GM12878 (cell line): ENCODE measurements at regions not wholly inside any gene's neighbourhood (a gene's known extent, or its start where the extent isn't known, plus 50 kb on each side); places are given as distances from the start of the nearest gene placed in this dataset.

ENCODE experiments used
- ATAC-seq: fragments of 200-7000 bp; cut with Tn5 transposase; 3 replicates; pipeline ENCODE4 v1.9.1; 2020; ENCODE audit warnings: mild to moderate bottlenecking, moderate library complexity
- BruUV-seq: library from RNA; stranded (reverse); fragments of 400-500 nt; replicated peaks from 2 replicates; lab custom pipeline; 2021; lab: Mats Ljungman, UMichigan
- CTCF ChIA-PET: fragments of 300-600 bp; sonication (Branson Sonifier 250); formaldehyde crosslinking; extraction: SDS; loops from one replicate; lab custom pipeline; 2021; ENCODE audit warnings: inconsistent platforms; lab: Yijun Ruan, JAX
- POLR2A ChIA-PET: fragments of 350-600 bp; formaldehyde crosslinking; extraction: SDS; loops from one replicate; lab custom pipeline; 2021; ENCODE audit warnings: inconsistent platforms; lab: Charles Lee
- RAD21 ChIA-PET: fragments of 300-600 bp; sonication (Branson Sonifier 250); formaldehyde crosslinking; loops from one replicate; lab custom pipeline; 2023; ENCODE audit warnings: antibody characterized with exemption; ENCODE audit not compliant: unreplicated experiment; lab: Charles Lee
- SMC1A ChIA-PET: fragments of 300-600 bp; sonication (Branson Sonifier 250); formaldehyde crosslinking; loops from one replicate; lab custom pipeline; 2023; ENCODE audit not compliant: unreplicated experiment, uncharacterized antibody; lab: Charles Lee
- DNase-seq: peaks from one replicate; pipeline ENCODE4 v3.0.0-alpha.2; 2011; ENCODE audit warnings: low read depth, low spot score
- FAIRE-seq: peaks from 3 replicates; lab custom pipeline; 2011; peaks lifted over from hg19 to GRCh38; lab: Jason Lieb, UNC
- H2AFZ ChIP-seq: 2 replicates; pipeline ENCODE4 v1.6.0; 2011; ENCODE audit warnings: low read depth, low read length, control low read depth; ENCODE audit not compliant: control insufficient read depth
- H3K27ac ChIP-seq: 2 replicates; pipeline ENCODE4 v1.5.1; 2011; ENCODE audit warnings: control low read depth; ENCODE audit not compliant: control insufficient read depth, insufficient read depth
- H3K27me3 ChIP-seq, 2 experiments: replicated peaks in 1 of 2; 2 replicates each; pipeline versions ENCODE4 v1.6.0 to v1.6.1; 2011; ENCODE audit warnings: low read length in 1 of 2; ENCODE audit not compliant: control insufficient read depth in 2 of 2, insufficient read depth in 2 of 2
- H3K36me3 ChIP-seq, 2 experiments: 2 replicates each; pipeline ENCODE4 v1.5.1; 2011; ENCODE audit warnings: low read length in 1 of 2; ENCODE audit not compliant: control insufficient read depth in 2 of 2, insufficient read depth in 2 of 2
- H3K4me1 ChIP-seq: 2 replicates; pipeline ENCODE4 v1.6.1; 2011; ENCODE audit warnings: mild to moderate bottlenecking, low read length, moderate library complexity, mixed read lengths; ENCODE audit not compliant: control insufficient read depth, insufficient read depth
- H3K4me2 ChIP-seq: 2 replicates; pipeline ENCODE4 v1.6.0; 2011; ENCODE audit warnings: control low read depth; ENCODE audit not compliant: control insufficient read depth, insufficient read depth
- H3K4me3 ChIP-seq: fragments of 200-600 bp; sonication (generic); 2 replicates; pipeline ENCODE4 v1.5.1; 2016
- H3K79me2 ChIP-seq: 2 replicates; pipeline ENCODE4 v1.6.0; 2011; ENCODE audit warnings: low read length; ENCODE audit not compliant: control insufficient read depth, insufficient read depth
- H3K9ac ChIP-seq: 2 replicates; pipeline ENCODE4 v1.8.0; 2011; ENCODE audit warnings: low read length, control low read depth, mixed read lengths; ENCODE audit not compliant: control insufficient read depth, insufficient read depth
- H3K9me3 ChIP-seq: replicated peaks from 3 replicates; pipeline ENCODE4 v1.5.1; 2011; ENCODE audit warnings: mild to moderate bottlenecking, low read length; ENCODE audit not compliant: control insufficient read depth, insufficient read depth
- H4K20me1 ChIP-seq: 2 replicates; pipeline ENCODE4 v1.6.0; 2011; ENCODE audit not compliant: control insufficient read depth, insufficient read depth
- DPF2 ChIP-seq: fragments of 450-650 bp; IDR thresholded peaks from 2 replicates; pipeline ENCODE4 v1.6.1; 2017; ENCODE audit warnings: mild to moderate bottlenecking
- EED ChIP-seq: sonication (generic); IDR thresholded peaks from 2 replicates; pipeline ENCODE4 v1.6.1; 2016; ENCODE audit warnings: antibody characterized with exemption, low read depth
- GABPA ChIP-seq: IDR thresholded peaks from 2 replicates; pipeline ENCODE4 v1.6.1; 2014; ENCODE audit warnings: antibody characterized with exemption, low read depth, mild to moderate bottlenecking, inconsistent platforms
- IKZF2 ChIP-seq, 2 experiments: fragments of 450-650 bp; IDR thresholded peaks; 2 replicates each; pipeline ENCODE4 v1.6.1; 2017; ENCODE audit warnings: mild to moderate bottlenecking in 2 of 2, moderate library complexity in 2 of 2
- KAT2A ChIP-seq: conservative IDR thresholded peaks from 2 replicates; pipeline ENCODE4 v1.6.1; 2011; ENCODE audit warnings: low read depth, low read length; ENCODE audit not compliant: control insufficient read depth
- KLF5 ChIP-seq: fragments of 450-650 bp; IDR thresholded peaks from 2 replicates; pipeline ENCODE4 v1.6.1; 2014; ENCODE audit warnings: mild to moderate bottlenecking; ENCODE audit not compliant: partially characterized antibody
- PAX5 ChIP-seq: IDR thresholded peaks from 2 replicates; pipeline ENCODE4 v1.6.1; 2011; ENCODE audit warnings: low read depth, low read length, borderline replicate concordance
- POLR2AphosphoS2 ChIP-seq: IDR thresholded peaks from 2 replicates; pipeline ENCODE4 v1.6.1; 2011; ENCODE audit warnings: low read depth, mild to moderate bottlenecking, low read length, improper control_type of control experiment, moderate library complexity
- RB1 ChIP-seq: fragments of 450-650 bp; formaldehyde crosslinking; IDR thresholded peaks from 2 replicates; pipeline ENCODE4 v1.6.1; 2017; ENCODE audit warnings: mild to moderate bottlenecking, borderline replicate concordance
- RELB ChIP-seq: fragments of 450-650 bp; IDR thresholded peaks from 2 replicates; pipeline ENCODE4 v1.6.1; 2017; ENCODE audit warnings: low read depth, mild to moderate bottlenecking, moderate library complexity
- REST ChIP-seq: IDR thresholded peaks from 2 replicates; pipeline ENCODE4 v1.6.1; 2012; ENCODE audit warnings: mild to moderate bottlenecking, low read depth, low read length
- ZBTB11 ChIP-seq: fragments of 450-650 bp; formaldehyde crosslinking; IDR thresholded peaks from 2 replicates; pipeline ENCODE4 v1.5.0; 2022; ENCODE audit warnings: mild to moderate bottlenecking, missing genetic modification characterization
- WGBS: methylation state at CpG from one replicate; pipeline ENCODE4 v1.1.6; 2016; ENCODE audit warnings: low lambda C conversion rate; ENCODE audit not compliant: insufficient replicate concordance, insufficient coverage; ENCODE audit errors: missing lambda C conversion rate; 5-methylcytosine and 5-hydroxymethylcytosine counted together
- in situ Hi-C: fragments of 300-500 bp; cut with MboI; formaldehyde crosslinking; loops from 9 replicates; pipeline ENCODE4 v1.14.3; 2018; ENCODE audit warnings: mixed read lengths
- intact Hi-C: fragments of 100-400 bp; cut with micrococcal nuclease; formaldehyde crosslinking; loops from one replicate; pipeline ENCODE4 v1.14.2; 2022; ENCODE audit not compliant: unreplicated experiment

- CTCF ChIA-PET: no interaction called here
- in situ Hi-C loops: no loop called here
- no peak for ATAC-seq
These were observed 884.4 kb upstream of the KLHL29 start for GRCh38 chr2:22500555-22500935.

More at GRCh38 chr2:22500555-22500935, 884.4 kb upstream of the KLHL29 start:
- no peak for FAIRE-seq
- WGBS: 0% methylated on average over 1 of the region's 1 CpG
- no TSS peak for BruUV-seq
- intact Hi-C loops: no loop called here
- SMC1A ChIA-PET: no interaction called here
- H3K4me1 ChIP-seq: no peaks in the 10 kb centered on the region
- H3K9ac ChIP-seq: no peak overlapping the region
- no peak overlapping the region for H3K4me3 ChIP-seq
- H4K20me1 ChIP-seq: no peaks in the 10 kb centered on the region
- H3K36me3 ChIP-seq: no peaks in the 10 kb centered on the region
- H3K27ac ChIP-seq: no peak overlapping the region
- H3K9me3 ChIP-seq: no peaks in the 10 kb centered on the region
- H2AFZ ChIP-seq: no peak overlapping the region
- H3K79me2 ChIP-seq: no peaks in the 10 kb centered on the region
- H3K4me2 ChIP-seq: no peak overlapping the region
- RAD21 ChIA-PET: no interaction called here
- DNase-seq: no peak
- no peaks in the 10 kb centered on the region for H3K27me3 ChIP-seq
- TF ChIP-seq GABPA (no peak), POLR2AphosphoS2 (no peak), RB1 (no peak), PAX5 (no peak), KAT2A (no peak), ZBTB11 (no peak), IKZF2 (IDR thresholded peaks at IDR 0.05) (no peak), RELB (no peak), REST (no peak), DPF2 (no peak), EED (no peak), KLF5 (no peak)
- POLR2A ChIA-PET: no interaction called here
